IMR-90 (cell line): ENCODE measurements at regions not wholly inside any gene's neighbourhood (a gene's known extent, or its start where the extent isn't known, plus 50 kb on each side); places are given as distances from the start of the nearest gene placed in this dataset.

Experiments
- ATAC-seq: fragments of 200-7000 bp; cut with Tn5 transposase; 2 replicates; pipeline ENCODE4 v1.9.1; 2020; ENCODE audit warnings: low read depth, mild to moderate bottlenecking, moderate library complexity
- BruUV-seq: library from RNA; stranded (reverse); fragments of 400-500 nt; replicated peaks from 2 replicates; lab custom pipeline; 2021; lab: Mats Ljungman, UMichigan
- CTCF ChIA-PET: fragments of 300-600 bp; formaldehyde crosslinking; extraction: SDS; loops from one replicate; lab custom pipeline; 2021; ENCODE audit warnings: antibody characterized with exemption; lab: Yijun Ruan, JAX
- POLR2A ChIA-PET: fragments of 300-600 bp; sonication (Branson Sonifier 250); formaldehyde crosslinking; loops from one replicate; lab custom pipeline; 2022; ENCODE audit warnings: antibody characterized with exemption; ENCODE audit not compliant: unreplicated experiment; lab: Charles Lee
- DNase-seq: peaks from one replicate; pipeline ENCODE4 v3.0.0; 2013
- H2AFZ ChIP-seq: replicated peaks from 2 replicates; pipeline ENCODE3; 2013; ENCODE audit warnings: low read length, mild to moderate bottlenecking; ENCODE audit not compliant: poor library complexity
- H2AK5ac ChIP-seq: 2 replicates; pipeline ENCODE4 v1.6.1; 2013; ENCODE audit warnings: low read depth, low read length, inconsistent platforms
- H2AK9ac ChIP-seq: replicated peaks from 2 replicates; pipeline ENCODE3; 2013; ENCODE audit warnings: mild to moderate bottlenecking, low read depth, low read length, moderate library complexity; ENCODE audit not compliant: poor library complexity
- H2BK120ac ChIP-seq: 2 replicates; pipeline ENCODE4 v1.6.1; 2013; ENCODE audit warnings: low read depth, low read length, inconsistent platforms
- H2BK15ac ChIP-seq: 3 replicates; pipeline ENCODE4 v1.6.1; 2013; ENCODE audit warnings: low read depth, low read length, inconsistent platforms
- H2BK20ac ChIP-seq: 2 replicates; pipeline ENCODE4 v1.6.1; 2013; ENCODE audit warnings: low read depth, mild to moderate bottlenecking, inconsistent platforms, low read length, moderate library complexity
- H2BK5ac ChIP-seq: 2 replicates; pipeline ENCODE4 v1.6.1; 2013; ENCODE audit warnings: mild to moderate bottlenecking, low read depth, low read length, inconsistent platforms; ENCODE audit not compliant: poor library complexity, severe bottlenecking
- H3K14ac ChIP-seq: replicated peaks from 2 replicates; pipeline ENCODE4 v1.6.1; 2013; ENCODE audit warnings: low read depth, low read length, inconsistent platforms
- H3K18ac ChIP-seq: 2 replicates; pipeline ENCODE4 v1.6.1; 2013; ENCODE audit warnings: low read depth, low read length, control low read depth
- H3K23ac ChIP-seq: 2 replicates; pipeline ENCODE4 v1.6.1; 2013; ENCODE audit warnings: low read depth, low read length, inconsistent platforms
- H3K27ac ChIP-seq: 2 replicates; pipeline ENCODE4 v1.5.1; 2013; ENCODE audit warnings: mild to moderate bottlenecking, control low read depth, low read length; ENCODE audit not compliant: insufficient read depth
- H3K27me3 ChIP-seq: 2 replicates; pipeline ENCODE4 v1.6.1; 2013; ENCODE audit warnings: low read length; ENCODE audit not compliant: control insufficient read depth, insufficient read depth
- H3K36me3 ChIP-seq: 2 replicates; pipeline ENCODE4 v1.6.1; 2013; ENCODE audit warnings: low read length, mixed read lengths; ENCODE audit not compliant: control insufficient read depth, insufficient read depth
- H3K4ac ChIP-seq: 2 replicates; pipeline ENCODE4 v1.6.1; 2013; ENCODE audit warnings: low read depth, low read length, inconsistent platforms
- H3K4me1 ChIP-seq: 2 replicates; pipeline ENCODE4 v1.6.1; 2013; ENCODE audit warnings: low read length, mixed read lengths; ENCODE audit not compliant: control insufficient read depth, insufficient read depth
- H3K4me2 ChIP-seq: 2 replicates; pipeline ENCODE4 v1.6.1; 2013; ENCODE audit warnings: low read depth, mild to moderate bottlenecking, control low read depth, low read length, moderate library complexity
- H3K4me3 ChIP-seq: 2 replicates; pipeline ENCODE4 v1.5.1; 2013; ENCODE audit warnings: low read depth, mild to moderate bottlenecking, control low read depth, low read length, moderate library complexity; ENCODE audit not compliant: insufficient read depth
- H3K56ac ChIP-seq: 2 replicates; pipeline ENCODE4 v1.6.1; 2013; ENCODE audit warnings: low read length, inconsistent platforms; ENCODE audit not compliant: insufficient read depth; ENCODE audit errors: extremely low read depth
- H3K79me1 ChIP-seq, 2 experiments: 2 replicates each; pipeline ENCODE4 v1.6.1; 2013; ENCODE audit warnings: low read length in 2 of 2, inconsistent platforms in 1 of 2, low read depth in 1 of 2
- H3K9ac ChIP-seq: 2 replicates; pipeline ENCODE4 v1.6.1; 2013; ENCODE audit warnings: low read depth, low read length, control low read depth
- H3K9me1 ChIP-seq: 2 replicates; pipeline ENCODE4 v1.6.1; 2013; ENCODE audit warnings: low read length, inconsistent platforms; ENCODE audit not compliant: insufficient read depth
- H3K9me3 ChIP-seq: 2 replicates; pipeline ENCODE4 v1.6.1; 2013; ENCODE audit warnings: low read length; ENCODE audit not compliant: control insufficient read depth, insufficient read depth
- H4K20me1 ChIP-seq: 2 replicates; pipeline ENCODE4 v1.6.1; 2013; ENCODE audit warnings: low read length, inconsistent platforms; ENCODE audit not compliant: insufficient read depth
- H4K5ac ChIP-seq: 2 replicates; pipeline ENCODE4 v1.6.1; 2013; ENCODE audit warnings: mild to moderate bottlenecking, low read depth, low read length, control low read depth
- H4K8ac ChIP-seq, 2 experiments: 2 replicates each; pipeline ENCODE4 v1.6.1; 2013; ENCODE audit warnings: low read depth in 2 of 2, low read length in 2 of 2, control low read depth in 1 of 2, inconsistent platforms in 1 of 2
- H4K91ac ChIP-seq: 2 replicates; pipeline ENCODE4 v1.6.1; 2013; ENCODE audit warnings: low read depth, low read length, inconsistent platforms; ENCODE audit not compliant: insufficient read depth
- CHD1 ChIP-seq: IDR thresholded peaks from 2 replicates; pipeline ENCODE4 v1.6.1; 2012; ENCODE audit warnings: low read depth, low read length, improper control_type of control experiment
- FOS ChIP-seq: fragments of 150-350 bp; IDR thresholded peaks from 2 replicates; pipeline ENCODE4 v1.6.1; 2016; ENCODE audit warnings: low read depth, low read length
- NFE2L2 ChIP-seq: fragments of 150-350 bp; IDR thresholded peaks from 2 replicates; pipeline ENCODE4 v1.6.1; 2016; ENCODE audit warnings: low read depth, mild to moderate bottlenecking, low read length
- POLR2A ChIP-seq: IDR thresholded peaks from 2 replicates; pipeline ENCODE4 v1.6.1; 2012; ENCODE audit warnings: mild to moderate bottlenecking, low read depth, low read length
- RFX5 ChIP-seq: IDR thresholded peaks from 2 replicates; pipeline ENCODE4 v1.8.0; 2012; ENCODE audit warnings: low read depth, mild to moderate bottlenecking, low read length, moderate library complexity
- WGBS, 2 experiments: methylation state at CpG; one replicate each; pipeline versions ENCODE4 v1.1.5 to v1.1.7; 2013; ENCODE audit warnings: missing lambda C conversion rate in 2 of 2; ENCODE audit not compliant: insufficient read length in 1 of 2; ENCODE audit errors: extremely low coverage in 2 of 2; 5-methylcytosine and 5-hydroxymethylcytosine counted together
- dilution Hi-C: fragments of 300-500 bp; cut with HindIII; formaldehyde crosslinking; loops from one replicate; pipeline ENCODE4 v1.14.3; 2018; ENCODE audit warnings: low sequenced_read_pairs; ENCODE audit not compliant: unreplicated experiment
- in situ Hi-C: fragments of 300-500 bp; cut with MboI; formaldehyde crosslinking; loops from 3 replicates; pipeline ENCODE4 v1.14.3; 2019; ENCODE audit warnings: low sequenced_read_pairs, inconsistent platforms, mixed read lengths
- intact Hi-C: fragments of 100-400 bp; cut with micrococcal nuclease; formaldehyde crosslinking; loops from 2 replicates; pipeline ENCODE4 v1.10.0; 2022

DNA sequence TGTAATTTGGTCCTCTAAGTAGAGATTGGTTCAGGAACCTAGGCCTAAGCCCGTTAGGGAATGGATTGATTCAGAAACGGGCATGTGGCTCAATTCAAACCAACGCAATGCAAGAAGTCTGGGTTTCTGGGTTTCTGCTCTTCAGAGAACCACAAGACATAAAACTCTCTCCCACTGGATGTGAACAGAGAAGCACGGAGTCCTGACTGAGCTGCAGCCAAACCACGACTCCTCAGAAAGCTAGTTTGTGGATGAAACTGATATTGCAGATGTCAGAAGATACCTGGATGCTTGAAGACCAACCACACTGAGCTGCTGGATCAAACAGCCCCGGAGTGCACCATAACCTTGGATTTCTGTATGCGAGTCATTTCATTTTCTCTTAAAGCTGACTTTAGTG lies 50.0 kb downstream of the SOD2 start:
- Histone ChIP-seq H3K56ac (no peak overlapping the region), H4K8ac (no peak overlapping the region), H3K14ac (no peak overlapping the region), H3K23ac (no peak overlapping the region), H3K4me3 (no peak overlapping the region), H3K9me3 (no peaks in the 10 kb centered on the region), H2BK20ac (no peak overlapping the region), H2BK5ac (no peak overlapping the region), H2AK9ac (no peak overlapping the region), H2AK5ac (no peak overlapping the region), H3K27me3 (no peaks in the 10 kb centered on the region), H3K18ac (no peak overlapping the region), H3K9ac (no peak overlapping the region), H3K27ac (no peak overlapping the region), H2BK120ac (no peak overlapping the region), H2AFZ (no peak overlapping the region), H3K4me2 (no peak overlapping the region), H3K79me1 (no peaks in the 10 kb centered on the region), H4K91ac (no peak overlapping the region), H3K36me3 (no peaks in the 10 kb centered on the region), H3K9me1 (no peaks in the 10 kb centered on the region), H3K4ac (no peak overlapping the region), H4K20me1 (no peaks in the 10 kb centered on the region), H2BK15ac (no peak overlapping the region), H4K5ac (no peak overlapping the region), H3K4me1 (peaks cover 6% of the 10 kb centered on the region; the same call in 1 of the 2 replicates)
- dilution Hi-C loops (no loop called here), in situ Hi-C loops (no loop called here), intact Hi-C loops (no loop called here)
- 92% methylated on average over 2 of the region's 7 CpGs; no CpG with 5 or more reads in 1 of the 2 experiments for WGBS, 2 experiments
- no peak for ATAC-seq
- BruUV-seq: no TSS peak
- DNase-seq: no peak
- TF ChIP-seq RFX5 (no peak), CHD1 (no peak), NFE2L2 (no peak), POLR2A (no peak), FOS (no peak)
- CTCF ChIA-PET: no interaction called here
- POLR2A ChIA-PET: no interaction called here
